Right atrium auricular region (tissue), 2 donors: ENCODE measurements at regions not wholly inside any gene's neighbourhood (a gene's known extent, or its start where the extent isn't known, plus 50 kb on each side); places are given as distances from the start of the nearest gene placed in this dataset.

Experiments used
- DNase-seq: peaks from one replicate; pipeline ENCODE4 v3.0.0-alpha.2; 2019; ENCODE audit warnings: low spot score
- H3K27ac ChIP-seq, 2 donors: fragments of 200-600 bp; sonication (generic); 1 replicate in 1 of 2; 2 replicates in 1 of 2; pipeline ENCODE4 v1.5.1; 2016 to 2019
- H3K27me3 ChIP-seq, 2 donors: fragments of 200-600 bp; sonication (generic); one replicate each; pipeline versions ENCODE4 v1.5.1 to v1.6.0; 2017 to 2019
- H3K36me3 ChIP-seq: fragments of 200-600 bp; sonication (generic); one replicate; pipeline ENCODE4 v1.5.1; 2016
- H3K4me1 ChIP-seq, 2 donors: fragments of 200-600 bp; sonication (generic); one replicate each; pipeline versions ENCODE4 v1.5.1 to v1.6.0; 2017 to 2019
- H3K4me3 ChIP-seq, 2 donors: fragments of 200-600 bp; sonication (generic); 1 replicate in 1 of 2; 2 replicates in 1 of 2; pipeline ENCODE4 v1.5.1; 2017 to 2019; ENCODE audit warnings: mild to moderate bottlenecking in 1 of 2, moderate library complexity in 1 of 2
- H3K9me3 ChIP-seq, 2 donors: fragments of 200-600 bp; sonication (generic); one replicate each; pipeline ENCODE4 v1.5.1; 2019
- TF ChIP-seq, protein P1 (sequence below), 2 donors: fragments of 200-600 bp; sonication (generic); IDR thresholded peaks; one replicate each; pipeline ENCODE4 v1.5.1; 2019; ENCODE audit warnings: antibody characterized with exemption in 2 of 2

DNA sequence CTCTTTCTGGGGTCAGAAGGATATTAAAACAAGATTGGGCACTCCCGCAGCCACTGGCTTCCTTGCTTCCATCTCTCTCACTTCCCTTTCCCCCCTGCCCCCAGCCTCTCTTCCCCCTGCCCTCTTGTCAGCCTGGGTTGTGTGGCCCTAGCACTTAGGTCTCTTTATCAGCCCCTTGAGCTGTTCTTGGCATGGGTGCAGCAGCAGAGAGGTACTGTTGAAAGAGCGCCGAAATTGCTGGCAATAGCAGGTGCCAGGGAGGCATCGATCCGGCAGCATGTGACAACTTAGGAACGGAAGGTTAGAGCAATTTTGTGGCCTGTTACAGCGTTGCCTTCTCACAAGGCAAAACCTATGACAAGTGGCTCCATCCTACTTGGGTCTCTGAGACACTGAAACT, 333.1 kb upstream of the IGFBP7 start:
- Histone ChIP-seq H3K4me3 (no peak overlapping the region), H3K9me3 (no peaks in the 10 kb centered on the region), H3K27me3 (no peaks in the 10 kb centered on the region), H3K4me1 (no peaks in the 10 kb centered on the region), H3K36me3 (no peaks in the 10 kb centered on the region), H3K27ac (no peak overlapping the region)
- TF ChIP-seq, protein P1, sequence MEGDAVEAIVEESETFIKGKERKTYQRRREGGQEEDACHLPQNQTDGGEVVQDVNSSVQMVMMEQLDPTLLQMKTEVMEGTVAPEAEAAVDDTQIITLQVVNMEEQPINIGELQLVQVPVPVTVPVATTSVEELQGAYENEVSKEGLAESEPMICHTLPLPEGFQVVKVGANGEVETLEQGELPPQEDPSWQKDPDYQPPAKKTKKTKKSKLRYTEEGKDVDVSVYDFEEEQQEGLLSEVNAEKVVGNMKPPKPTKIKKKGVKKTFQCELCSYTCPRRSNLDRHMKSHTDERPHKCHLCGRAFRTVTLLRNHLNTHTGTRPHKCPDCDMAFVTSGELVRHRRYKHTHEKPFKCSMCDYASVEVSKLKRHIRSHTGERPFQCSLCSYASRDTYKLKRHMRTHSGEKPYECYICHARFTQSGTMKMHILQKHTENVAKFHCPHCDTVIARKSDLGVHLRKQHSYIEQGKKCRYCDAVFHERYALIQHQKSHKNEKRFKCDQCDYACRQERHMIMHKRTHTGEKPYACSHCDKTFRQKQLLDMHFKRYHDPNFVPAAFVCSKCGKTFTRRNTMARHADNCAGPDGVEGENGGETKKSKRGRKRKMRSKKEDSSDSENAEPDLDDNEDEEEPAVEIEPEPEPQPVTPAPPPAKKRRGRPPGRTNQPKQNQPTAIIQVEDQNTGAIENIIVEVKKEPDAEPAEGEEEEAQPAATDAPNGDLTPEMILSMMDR (IDR thresholded peaks at IDR 0.05), result no peak
- DNase-seq, result no peak

DNA sequence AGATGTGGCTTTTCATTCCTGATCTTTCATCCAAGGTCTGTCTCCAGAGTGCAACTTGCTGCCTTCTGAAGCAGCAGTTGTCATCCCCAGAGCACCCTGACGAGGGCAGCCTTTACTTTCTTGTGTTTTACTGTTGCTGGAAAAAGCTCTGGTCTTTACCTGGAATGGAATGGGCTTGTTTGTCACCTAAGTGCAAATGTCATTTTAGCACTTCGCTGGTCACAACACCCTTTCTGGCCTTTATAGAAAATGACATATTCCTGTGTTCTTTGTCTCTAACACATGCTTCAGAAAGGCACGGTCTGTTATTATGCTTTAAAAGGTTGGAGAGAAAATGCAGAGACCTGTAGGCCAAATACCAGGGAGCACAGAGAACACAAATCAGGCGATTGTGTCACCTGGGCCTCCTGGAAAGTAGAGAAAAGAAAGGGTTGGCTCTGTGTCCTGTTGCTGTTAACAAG, 332.7 kb upstream of the IGFBP7 start:
- Histone ChIP-seq H3K36me3 (no peaks in the 10 kb centered on the region), H3K9me3 (no peaks in the 10 kb centered on the region), H3K4me3 (no peak overlapping the region), H3K4me1 (no peaks in the 10 kb centered on the region), H3K27me3 (no peaks in the 10 kb centered on the region), H3K27ac (no peak overlapping the region)
- TF ChIP-seq, protein P1 (IDR thresholded peaks at IDR 0.05), result peak; percentile 53 to 77
- DNase-seq, result no peak

DNA sequence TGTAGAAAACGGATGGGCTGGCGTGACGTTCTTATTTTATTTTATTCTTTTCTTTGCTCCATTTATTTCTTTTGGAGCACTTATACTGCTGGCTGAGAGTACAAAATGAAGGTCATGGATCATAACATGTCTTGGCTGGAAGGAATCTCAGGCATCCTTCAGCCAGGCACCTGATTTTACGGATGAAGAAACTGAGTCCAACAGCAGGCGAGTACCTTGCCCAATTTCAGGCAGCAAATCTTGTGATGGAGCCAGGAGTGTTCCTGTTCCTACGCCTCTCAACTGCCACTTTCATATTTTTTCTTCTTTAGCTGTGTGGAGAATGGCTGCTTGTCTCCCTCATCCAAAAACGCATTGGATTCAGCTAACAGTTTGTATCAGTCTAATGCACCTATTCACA, 332.1 kb upstream of the IGFBP7 start:
- no peak for DNase-seq
- Histone ChIP-seq H3K36me3 (no peaks in the 10 kb centered on the region), H3K27ac (no peak overlapping the region), H3K9me3 (no peaks in the 10 kb centered on the region), H3K4me1 (no peaks in the 10 kb centered on the region), H3K4me3 (no peak overlapping the region), H3K27me3 (no peaks in the 10 kb centered on the region)
- TF ChIP-seq, protein P1 (IDR thresholded peaks at IDR 0.05), result no peak

DNA sequence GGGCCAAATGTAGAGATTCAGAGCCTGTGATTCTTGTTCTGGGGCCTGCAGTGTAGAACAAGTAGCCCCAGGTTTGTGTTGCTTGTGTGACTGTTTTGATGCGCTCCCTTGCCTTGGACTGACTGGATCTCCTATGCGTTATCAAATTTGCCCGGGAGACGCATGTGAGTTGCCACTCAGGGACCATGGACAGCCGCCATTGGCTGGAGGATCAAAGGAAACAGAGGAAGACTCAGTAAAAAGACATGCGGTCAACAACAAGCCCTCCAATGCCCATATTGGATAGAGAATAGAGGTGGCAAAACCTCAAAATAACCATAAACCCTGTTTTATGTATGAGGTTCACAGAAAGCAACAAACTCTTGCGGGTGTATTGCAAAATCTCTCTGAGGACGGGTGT, 327.5 kb upstream of the IGFBP7 start:
- H3K27ac ChIP-seq, result no peak overlapping the region
- H3K4me1 ChIP-seq, result no peaks in the 10 kb centered on the region
- no peaks in the 10 kb centered on the region for H3K9me3 ChIP-seq
- no peaks in the 10 kb centered on the region for H3K27me3 ChIP-seq
- no peak overlapping the region for H3K4me3 ChIP-seq
- H3K36me3 ChIP-seq, result no peaks in the 10 kb centered on the region
- TF ChIP-seq, protein P1 (IDR thresholded peaks at IDR 0.05), result no peak
- no peak for DNase-seq

DNA sequence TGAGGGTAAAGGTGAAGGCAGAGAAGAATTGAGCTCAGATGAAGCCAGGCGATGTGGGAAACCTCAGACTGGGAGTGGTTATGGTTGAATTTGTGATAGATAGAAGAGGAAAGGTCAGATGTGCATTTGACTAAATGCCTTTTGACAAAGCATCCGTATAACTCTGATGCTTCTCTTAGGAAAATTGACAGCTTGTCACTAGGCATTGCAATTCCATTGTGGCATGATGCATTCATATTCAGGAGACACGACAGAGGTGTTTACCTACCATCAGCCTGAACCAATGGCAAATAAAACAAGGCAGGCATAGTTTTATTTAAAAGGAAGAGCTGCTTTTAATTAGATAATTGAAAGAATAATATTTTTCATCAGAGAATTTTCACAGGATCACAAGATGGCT, 325.1 kb upstream of the IGFBP7 start:
- H3K4me3 ChIP-seq, result no peak overlapping the region
- H3K36me3 ChIP-seq, result no peaks in the 10 kb centered on the region
- DNase-seq, result no peak

DNA sequence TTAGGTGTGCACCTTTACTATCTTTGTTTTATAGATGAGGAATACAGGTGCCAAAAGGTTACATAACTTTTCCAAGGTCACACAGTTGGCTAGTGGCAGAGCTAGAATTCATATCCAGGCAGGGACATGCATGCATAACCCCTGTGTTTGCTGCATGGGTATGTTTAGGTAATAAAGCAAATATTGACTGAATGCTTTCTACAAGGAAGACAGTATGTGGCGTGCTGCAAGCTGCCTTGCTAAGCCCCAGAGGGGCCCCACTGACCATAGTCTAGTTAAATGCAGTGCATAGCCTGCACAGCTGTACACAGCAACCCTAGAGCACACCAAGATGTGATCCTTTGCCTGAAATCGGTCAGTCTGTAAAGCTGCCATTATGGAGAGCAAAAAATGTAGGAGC, 320.5 kb upstream of the IGFBP7 start:
- Histone ChIP-seq H3K4me1 (no peaks in the 10 kb centered on the region), H3K36me3 (no peaks in the 10 kb centered on the region), H3K27me3 (no peaks in the 10 kb centered on the region), H3K4me3 (no peak overlapping the region), H3K27ac (no peak overlapping the region), H3K9me3 (no peaks in the 10 kb centered on the region)
- TF ChIP-seq, protein P1 (IDR thresholded peaks at IDR 0.05), result no peak
- DNase-seq, result no peak

More for the DNA sequence above, 325.1 kb upstream of the IGFBP7 start:
- TF ChIP-seq, protein P1 (IDR thresholded peaks at IDR 0.05), result no peak
- Histone ChIP-seq H3K9me3 (no peaks in the 10 kb centered on the region), H3K27me3 (no peaks in the 10 kb centered on the region), H3K27ac (no peak overlapping the region), H3K4me1 (no peaks in the 10 kb centered on the region)
